Ishikawa (cell line): ENCODE measurements at regions not wholly inside any gene's neighbourhood (a gene's known extent, or its start where the extent isn't known, plus 50 kb on each side); places are given as distances from the start of the nearest gene placed in this dataset.

Source experiments
- CEBPB ChIP-seq: IDR thresholded peaks from 2 replicates; pipeline ENCODE4 v1.6.1; 2012
- CREB1 ChIP-seq: IDR thresholded peaks from 2 replicates; pipeline ENCODE4 v1.6.1; 2012; ENCODE audit warnings: low read depth
- EGR1 ChIP-seq: IDR thresholded peaks from 2 replicates; pipeline ENCODE4 v1.6.1; 2012
- EP300 ChIP-seq: IDR thresholded peaks from 2 replicates; pipeline ENCODE4 v1.6.1; 2012; ENCODE audit warnings: borderline replicate concordance
- FOXM1 ChIP-seq: IDR thresholded peaks from 2 replicates; pipeline ENCODE4 v1.6.1; 2012; ENCODE audit warnings: low read depth, borderline replicate concordance
- NFIC ChIP-seq: IDR thresholded peaks from 2 replicates; pipeline ENCODE4 v1.6.1; 2012
- RAD21 ChIP-seq: IDR thresholded peaks from 2 replicates; pipeline ENCODE4 v1.6.1; 2012; ENCODE audit warnings: low read depth
- TAF1 ChIP-seq: IDR thresholded peaks from 2 replicates; pipeline ENCODE4 v1.6.1; 2012; ENCODE audit warnings: low read depth, mild to moderate bottlenecking
- TCF12 ChIP-seq: IDR thresholded peaks from 2 replicates; pipeline ENCODE4 v1.6.1; 2012; ENCODE audit warnings: low read depth
- TEAD4 ChIP-seq: IDR thresholded peaks from 2 replicates; pipeline ENCODE4 v1.6.1; 2012
- YY1 ChIP-seq: IDR thresholded peaks from 2 replicates; pipeline ENCODE4 v1.6.1; 2012; ENCODE audit warnings: low read depth
- ZBTB7A ChIP-seq: IDR thresholded peaks from 2 replicates; pipeline ENCODE4 v1.6.1; 2012; ENCODE audit warnings: low read depth
- TF ChIP-seq, protein P1 (sequence below): IDR thresholded peaks from 2 replicates; pipeline ENCODE4 v1.6.1; 2012; ENCODE audit warnings: low read depth, mild to moderate bottlenecking
- TF ChIP-seq, protein P2 (sequence below): IDR thresholded peaks from 2 replicates; pipeline ENCODE4 v1.6.1; 2012
- TF ChIP-seq, protein P3 (sequence below): IDR thresholded peaks from 2 replicates; pipeline ENCODE4 v1.6.1; 2012

DNA sequence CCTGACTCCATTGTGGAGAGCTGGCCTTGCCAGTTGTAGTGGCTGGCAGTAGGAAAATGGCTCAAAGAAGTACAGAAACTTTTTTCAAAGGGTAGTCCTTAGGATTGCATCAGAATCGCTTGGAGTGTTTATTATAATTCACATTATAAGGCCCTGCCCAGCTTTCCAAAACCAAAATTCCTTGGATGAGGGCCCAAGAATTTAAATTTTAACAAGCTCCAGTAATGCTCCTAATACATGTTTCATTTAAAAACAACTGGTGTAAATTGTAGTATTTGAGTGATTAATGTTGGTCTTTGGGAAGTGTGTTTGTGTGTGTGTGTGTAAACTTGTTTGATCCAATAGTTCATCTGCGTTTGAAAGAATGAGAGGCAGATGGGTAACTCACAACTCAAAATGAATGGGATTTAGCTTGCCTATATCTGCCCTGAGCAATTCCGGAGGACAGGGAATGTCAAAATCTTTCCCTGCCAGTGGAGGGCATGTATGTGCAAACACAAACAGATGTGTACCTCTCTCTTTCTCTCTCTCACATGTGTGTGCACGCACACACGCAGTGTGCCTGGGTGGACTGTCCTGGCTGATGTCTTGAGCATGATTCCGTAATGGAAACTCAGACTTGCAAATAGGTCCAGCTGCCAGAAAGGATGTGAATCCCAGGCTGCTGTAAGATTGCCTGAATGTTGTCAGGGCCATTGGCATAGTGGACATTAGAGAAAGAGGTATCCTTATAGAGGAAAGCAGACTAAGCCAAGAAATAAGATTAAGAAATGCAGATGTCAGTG lies 293.1 kb downstream of the LMX1A start:
- TF ChIP-seq YY1, result no peak
- TF ChIP-seq, protein P1, sequence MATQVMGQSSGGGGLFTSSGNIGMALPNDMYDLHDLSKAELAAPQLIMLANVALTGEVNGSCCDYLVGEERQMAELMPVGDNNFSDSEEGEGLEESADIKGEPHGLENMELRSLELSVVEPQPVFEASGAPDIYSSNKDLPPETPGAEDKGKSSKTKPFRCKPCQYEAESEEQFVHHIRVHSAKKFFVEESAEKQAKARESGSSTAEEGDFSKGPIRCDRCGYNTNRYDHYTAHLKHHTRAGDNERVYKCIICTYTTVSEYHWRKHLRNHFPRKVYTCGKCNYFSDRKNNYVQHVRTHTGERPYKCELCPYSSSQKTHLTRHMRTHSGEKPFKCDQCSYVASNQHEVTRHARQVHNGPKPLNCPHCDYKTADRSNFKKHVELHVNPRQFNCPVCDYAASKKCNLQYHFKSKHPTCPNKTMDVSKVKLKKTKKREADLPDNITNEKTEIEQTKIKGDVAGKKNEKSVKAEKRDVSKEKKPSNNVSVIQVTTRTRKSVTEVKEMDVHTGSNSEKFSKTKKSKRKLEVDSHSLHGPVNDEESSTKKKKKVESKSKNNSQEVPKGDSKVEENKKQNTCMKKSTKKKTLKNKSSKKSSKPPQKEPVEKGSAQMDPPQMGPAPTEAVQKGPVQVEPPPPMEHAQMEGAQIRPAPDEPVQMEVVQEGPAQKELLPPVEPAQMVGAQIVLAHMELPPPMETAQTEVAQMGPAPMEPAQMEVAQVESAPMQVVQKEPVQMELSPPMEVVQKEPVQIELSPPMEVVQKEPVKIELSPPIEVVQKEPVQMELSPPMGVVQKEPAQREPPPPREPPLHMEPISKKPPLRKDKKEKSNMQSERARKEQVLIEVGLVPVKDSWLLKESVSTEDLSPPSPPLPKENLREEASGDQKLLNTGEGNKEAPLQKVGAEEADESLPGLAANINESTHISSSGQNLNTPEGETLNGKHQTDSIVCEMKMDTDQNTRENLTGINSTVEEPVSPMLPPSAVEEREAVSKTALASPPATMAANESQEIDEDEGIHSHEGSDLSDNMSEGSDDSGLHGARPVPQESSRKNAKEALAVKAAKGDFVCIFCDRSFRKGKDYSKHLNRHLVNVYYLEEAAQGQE, result no peak
- no peak for TF ChIP-seq RAD21
- TF ChIP-seq EP300, result no peak
- no peak for TF ChIP-seq TAF1
- TF ChIP-seq CEBPB, result no peak
- no peak for TF ChIP-seq ZBTB7A
- no peak for TF ChIP-seq TEAD4
- no peak for TF ChIP-seq CREB1
- TF ChIP-seq EGR1, result no peak
- TF ChIP-seq NFIC, result no peak
- TF ChIP-seq TCF12, result no peak

DNA sequence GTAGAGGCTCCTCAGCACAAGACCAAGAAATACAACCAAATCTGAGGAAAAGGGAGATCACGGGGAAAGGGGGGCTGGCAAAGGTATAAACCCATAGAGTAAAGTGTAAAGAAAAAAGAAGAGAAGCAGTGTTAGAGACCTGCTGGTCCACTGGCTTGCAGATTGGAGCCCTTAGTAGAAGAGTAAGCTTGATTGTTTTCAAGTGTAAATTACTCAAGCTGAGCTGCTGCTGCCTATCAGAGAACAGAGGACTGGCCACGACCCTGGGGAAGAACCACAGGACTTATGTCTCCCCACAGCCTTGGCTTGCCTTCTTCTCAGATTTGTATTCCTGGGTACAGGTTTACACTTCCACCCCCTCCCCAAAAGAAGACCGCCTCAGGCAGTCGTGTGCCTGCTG lies 294.2 kb downstream of the LMX1A start:
- no peak for TF ChIP-seq ZBTB7A
- no peak for TF ChIP-seq TCF12
- TF ChIP-seq TAF1, result no peak
- TF ChIP-seq, protein P2, sequence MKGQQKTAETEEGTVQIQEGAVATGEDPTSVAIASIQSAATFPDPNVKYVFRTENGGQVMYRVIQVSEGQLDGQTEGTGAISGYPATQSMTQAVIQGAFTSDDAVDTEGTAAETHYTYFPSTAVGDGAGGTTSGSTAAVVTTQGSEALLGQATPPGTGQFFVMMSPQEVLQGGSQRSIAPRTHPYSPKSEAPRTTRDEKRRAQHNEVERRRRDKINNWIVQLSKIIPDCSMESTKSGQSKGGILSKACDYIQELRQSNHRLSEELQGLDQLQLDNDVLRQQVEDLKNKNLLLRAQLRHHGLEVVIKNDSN, result no peak
- TF ChIP-seq YY1, result no peak
- TF ChIP-seq, protein P3, sequence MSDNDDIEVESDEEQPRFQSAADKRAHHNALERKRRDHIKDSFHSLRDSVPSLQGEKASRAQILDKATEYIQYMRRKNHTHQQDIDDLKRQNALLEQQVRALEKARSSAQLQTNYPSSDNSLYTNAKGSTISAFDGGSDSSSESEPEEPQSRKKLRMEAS, result no peak
- no peak for TF ChIP-seq NFIC
- TF ChIP-seq RAD21, result no peak
- TF ChIP-seq EGR1, result no peak
- TF ChIP-seq TEAD4, result no peak
- no peak for TF ChIP-seq EP300
- no peak for TF ChIP-seq CREB1
- TF ChIP-seq, protein P1, result no peak
- no peak for TF ChIP-seq FOXM1
- TF ChIP-seq CEBPB, result no peak

DNA sequence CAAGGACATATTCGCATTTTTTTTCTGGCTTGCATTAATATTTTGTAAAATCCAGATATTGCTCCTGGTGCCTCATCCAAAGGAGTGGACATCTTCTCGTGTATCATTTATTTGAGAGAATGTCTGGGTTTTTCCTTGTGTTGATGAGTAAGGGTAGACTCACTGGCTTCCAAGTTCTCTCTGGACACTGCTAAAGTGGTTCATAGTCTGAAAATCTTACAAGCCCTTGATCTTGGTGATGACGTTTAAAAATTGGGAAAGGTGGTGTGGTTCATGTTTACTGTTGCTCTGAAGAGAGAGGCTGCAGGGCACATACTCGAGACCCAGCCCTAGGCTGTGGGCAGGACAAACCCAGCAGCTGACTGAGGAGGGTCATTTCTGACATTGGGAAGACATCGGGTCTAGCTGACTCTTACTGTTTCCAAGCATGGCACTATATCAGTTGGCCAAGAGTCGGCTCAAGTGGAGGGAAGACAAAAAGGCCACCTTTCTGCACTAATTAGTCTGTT lies 296.2 kb downstream of the LMX1A start:
- no peak for TF ChIP-seq YY1
- TF ChIP-seq TCF12, result no peak
- no peak for TF ChIP-seq EP300
- no peak for TF ChIP-seq NFIC
- TF ChIP-seq ZBTB7A, result no peak
- no peak for TF ChIP-seq TAF1
- no peak for TF ChIP-seq CEBPB
- TF ChIP-seq, protein P1, result no peak
- TF ChIP-seq FOXM1, result no peak
- TF ChIP-seq, protein P2, result no peak
- no peak for TF ChIP-seq EGR1
- TF ChIP-seq RAD21, result no peak
- TF ChIP-seq TEAD4, result no peak
- TF ChIP-seq, protein P3, result no peak
- no peak for TF ChIP-seq CREB1

DNA sequence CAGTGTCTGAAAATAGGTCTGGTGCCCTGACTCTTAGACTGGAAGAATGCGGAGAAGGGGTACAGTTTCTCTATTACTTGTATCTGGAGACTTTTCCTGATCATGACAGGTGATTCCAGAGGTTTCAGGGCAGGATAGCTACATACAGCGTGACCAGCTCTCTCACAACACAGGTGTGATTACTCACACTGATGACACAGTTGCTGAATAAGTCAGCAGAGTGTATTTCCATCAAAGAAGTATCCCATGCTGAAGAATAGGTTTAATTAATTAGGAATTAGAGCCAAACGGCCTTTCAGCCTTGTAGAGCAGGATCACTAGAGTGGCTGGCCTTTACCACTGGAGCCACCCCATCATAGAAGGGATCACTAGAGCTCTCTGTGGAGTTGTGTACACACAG lies 298.6 kb downstream of the LMX1A start:
- TF ChIP-seq, protein P1, result no peak
- no peak for TF ChIP-seq RAD21
- no peak for TF ChIP-seq ZBTB7A
- no peak for TF ChIP-seq EGR1
- no peak for TF ChIP-seq EP300
- TF ChIP-seq NFIC, result no peak
- no peak for TF ChIP-seq CEBPB
- no peak for TF ChIP-seq FOXM1
- no peak for TF ChIP-seq CREB1
